SK-MEL-5 (cell line): ENCODE measurements at regions not wholly inside any gene's neighbourhood (a gene's known extent, or its start where the extent isn't known, plus 50 kb on each side); places are given as distances from the start of the nearest gene placed in this dataset.
"Not testable (repeated sequence)": the region's sequence is repeated elsewhere in the genome, so short reads cannot be mapped to it uniquely, and the experiment has no call there.

ENCODE experiments used
- DNase-seq: peaks from one replicate; pipeline ENCODE4 v3.0.0-alpha.2; 2016; ENCODE audit warnings: low read depth, low spot score
- in situ Hi-C: cut with HindIII; loops from 2 replicates; pipeline ENCODE4 v1.10.0; 2016; ENCODE audit warnings: low sequenced_read_pairs, high pct_unique_total_duplicates, low pct_unique_long_range_greater_than_20kb

DNA sequence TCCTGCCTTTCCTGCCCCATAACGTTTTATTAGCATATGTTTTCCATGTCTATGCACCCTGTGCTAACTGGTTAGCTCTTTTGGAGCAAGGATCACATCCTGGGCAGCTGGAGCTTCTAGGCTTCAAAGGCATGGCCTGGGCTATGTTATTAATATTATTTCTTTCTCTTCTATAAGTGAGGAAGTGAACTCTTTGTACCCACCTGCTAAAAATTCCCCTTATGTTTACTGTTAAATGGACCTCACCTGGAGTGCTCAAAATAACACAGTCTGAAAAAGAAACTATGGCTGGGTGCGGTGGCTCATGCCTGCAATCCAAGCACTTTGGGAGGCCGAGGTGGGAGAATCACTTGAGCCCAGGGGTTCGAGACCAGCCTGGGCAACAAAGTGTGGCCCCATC is 97.8 kb downstream of the TNFAIP3 start:
- in situ Hi-C loops, result no loop called here
- no peak for DNase-seq

DNA sequence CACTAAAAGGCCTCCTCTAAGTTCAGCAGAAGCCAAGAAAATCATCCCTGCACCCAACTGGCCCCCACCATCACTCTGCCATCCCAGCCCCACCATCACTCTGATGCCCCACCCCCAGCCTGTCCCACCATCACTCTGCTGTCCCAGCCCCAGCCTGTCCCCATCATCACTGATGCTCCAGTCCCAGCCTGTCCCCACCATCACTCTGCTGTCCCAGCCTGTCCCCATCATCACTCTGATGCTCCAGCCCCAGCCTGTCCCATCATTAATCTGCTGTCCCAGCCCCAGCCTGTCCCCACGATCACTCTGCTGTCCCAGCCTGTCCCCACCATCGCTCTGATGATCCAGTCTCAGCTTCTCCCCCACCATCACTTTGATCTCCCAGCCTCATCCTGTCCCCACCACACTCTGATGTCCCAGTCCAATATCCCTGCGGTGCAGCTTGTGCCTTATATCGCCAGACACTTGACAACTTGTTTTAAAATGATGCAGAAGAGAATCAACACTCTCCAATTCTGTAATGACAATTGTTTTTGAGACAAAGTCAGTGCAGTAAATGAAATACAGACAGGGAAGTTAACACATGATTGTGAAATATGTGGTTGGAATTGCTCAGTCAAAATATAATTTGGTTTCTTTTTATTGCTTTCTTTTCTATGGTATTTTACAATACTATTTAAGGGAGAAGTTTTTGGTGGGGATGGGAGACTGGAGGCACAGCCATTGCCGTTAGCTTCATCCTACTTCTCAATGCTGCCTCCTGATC is 100.8 kb downstream of the TNFAIP3 start:
- in situ Hi-C loops, result no loop called here
- DNase-seq, result no peak

DNA sequence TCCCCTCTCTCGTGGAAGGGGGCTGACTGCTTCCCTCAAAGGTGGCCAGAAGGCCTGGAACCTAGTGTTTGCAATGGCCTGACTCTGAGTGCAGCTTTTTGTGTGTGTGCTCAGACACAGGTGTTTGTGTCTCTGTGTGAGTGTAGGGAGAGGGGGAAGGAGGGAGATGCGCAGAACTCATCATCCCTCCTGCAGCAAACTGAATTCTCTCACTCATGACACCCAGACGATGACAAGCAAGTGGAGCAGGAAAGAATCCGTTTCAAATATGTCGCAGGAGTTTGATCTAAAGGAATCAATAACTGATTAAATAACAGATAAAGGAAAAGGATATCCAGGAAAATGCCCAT is 101.4 kb downstream of the TNFAIP3 start:
- in situ Hi-C loops, result no loop called here
- DNase-seq, result no peak

DNA sequence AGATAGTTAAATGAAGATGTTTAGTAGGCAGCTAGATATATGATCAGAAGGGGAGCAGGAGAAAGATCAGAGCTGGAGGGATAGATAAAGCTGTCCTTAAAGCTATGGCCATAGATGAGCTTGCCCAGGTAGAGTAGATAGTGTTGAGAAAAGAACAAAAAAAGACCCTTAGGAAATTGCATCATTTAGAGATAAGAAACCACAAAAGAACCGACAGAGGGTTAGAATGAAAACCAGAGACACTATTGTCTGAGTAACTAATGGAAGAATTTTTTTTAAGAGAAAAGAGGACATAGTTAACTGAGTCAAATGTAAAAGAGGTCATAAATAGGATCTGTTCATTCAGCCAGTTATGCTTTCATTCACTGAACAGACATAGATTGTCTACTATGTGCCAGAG is 101.8 kb downstream of the TNFAIP3 start:
- in situ Hi-C loops, result no loop called here
- DNase-seq, result no peak

DNA sequence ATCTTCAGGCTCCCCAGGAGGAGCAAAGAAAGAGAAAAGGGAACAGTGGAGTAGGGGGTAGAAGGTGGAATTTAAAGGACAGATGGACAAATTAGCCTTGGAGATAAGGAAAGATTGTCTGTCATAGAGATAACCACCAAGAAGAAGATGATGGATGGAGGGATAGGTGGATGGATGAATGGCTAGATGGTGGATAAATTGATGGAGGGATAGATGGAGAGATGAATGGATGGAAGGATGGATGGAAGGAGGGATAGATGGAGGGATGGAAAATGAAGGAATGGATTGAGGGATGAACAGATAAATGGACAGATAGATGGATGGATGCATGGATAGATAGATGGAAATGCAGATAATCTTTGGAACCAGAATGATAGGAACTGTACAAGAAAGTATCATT is 102.8 kb downstream of the TNFAIP3 start:
- in situ Hi-C loops, result no loop called here
- DNase-seq, result no peak

DNA sequence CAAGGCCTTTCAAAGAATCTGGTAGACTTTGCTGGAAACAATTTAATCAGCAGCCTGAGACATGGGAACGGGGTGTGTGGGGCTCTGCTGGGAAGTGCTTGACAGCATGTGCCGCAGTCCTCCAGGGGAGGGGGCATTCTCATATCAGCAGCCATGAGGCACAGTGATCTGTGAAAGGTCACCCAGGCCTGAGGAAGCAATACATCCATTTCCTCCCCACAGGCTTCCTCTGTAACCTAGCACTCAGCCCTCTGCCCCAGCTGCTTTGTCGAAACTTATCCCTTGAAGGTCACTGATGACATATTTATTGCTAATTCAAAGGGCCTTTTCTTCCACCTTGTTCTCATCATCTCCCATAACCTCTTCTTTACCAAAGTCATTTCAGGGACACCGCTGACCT is 103.3 kb downstream of the TNFAIP3 start:
- in situ Hi-C loops, result no loop called here
- peak; percentile 50 for DNase-seq

DNA sequence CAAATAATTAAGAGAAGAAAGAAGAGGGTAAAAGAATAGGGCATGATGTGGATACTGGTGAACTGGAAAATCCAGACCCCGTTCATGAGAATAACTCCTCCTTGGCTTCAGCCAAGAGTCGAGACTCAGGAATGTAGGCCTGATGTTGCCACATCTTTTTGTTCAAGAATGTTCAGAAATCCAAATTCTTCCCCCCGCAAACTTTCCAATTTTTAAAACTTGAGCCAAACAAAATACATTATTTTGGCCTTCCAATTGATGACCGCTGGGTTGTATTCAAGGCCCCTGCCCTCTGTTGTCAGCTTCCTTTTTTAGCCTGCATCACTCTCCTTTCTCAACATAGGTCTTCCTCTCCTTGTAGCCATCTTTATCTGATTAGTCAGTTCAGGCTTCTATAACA is 106.1 kb downstream of the TNFAIP3 start:
- no peak for DNase-seq
- in situ Hi-C loops, result no loop called here

DNA sequence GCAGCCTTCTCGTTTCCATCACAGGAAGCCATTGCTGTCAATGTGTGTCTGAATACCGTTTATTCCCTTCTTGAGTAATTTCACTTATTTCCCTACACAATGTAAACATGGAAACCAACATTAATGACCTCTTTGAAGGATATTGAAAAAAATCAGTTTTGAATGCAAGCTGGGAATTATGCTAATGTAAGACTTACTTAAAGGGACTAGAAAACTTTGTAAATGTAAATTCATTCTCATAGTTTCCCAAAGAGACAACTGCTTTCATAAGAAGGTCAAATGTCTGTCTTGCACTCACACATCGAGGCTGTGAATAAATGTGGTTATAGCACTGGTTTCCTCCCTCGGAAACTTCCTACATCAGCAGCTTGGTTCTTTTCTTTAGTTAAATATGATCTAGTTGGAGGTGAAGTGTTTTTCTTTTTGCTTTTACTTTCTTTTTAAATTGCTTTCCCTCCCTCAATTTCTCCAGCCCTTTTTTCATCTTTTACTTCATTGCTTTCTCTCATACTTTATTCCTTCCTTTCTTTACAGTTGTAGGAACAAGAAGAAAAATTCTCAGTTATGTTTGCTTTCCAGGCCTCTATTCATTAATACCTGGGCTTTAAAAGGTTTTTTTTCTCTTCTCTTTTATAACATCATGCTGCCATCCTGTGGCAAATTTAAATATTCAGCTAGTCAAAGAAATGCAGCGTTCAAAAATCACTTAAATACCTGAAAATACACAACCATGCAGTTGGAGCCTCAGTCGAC is 108.3 kb downstream of the TNFAIP3 start:
- DNase-seq, result peak; percentile 45
- in situ Hi-C loops, result no loop called here

DNA sequence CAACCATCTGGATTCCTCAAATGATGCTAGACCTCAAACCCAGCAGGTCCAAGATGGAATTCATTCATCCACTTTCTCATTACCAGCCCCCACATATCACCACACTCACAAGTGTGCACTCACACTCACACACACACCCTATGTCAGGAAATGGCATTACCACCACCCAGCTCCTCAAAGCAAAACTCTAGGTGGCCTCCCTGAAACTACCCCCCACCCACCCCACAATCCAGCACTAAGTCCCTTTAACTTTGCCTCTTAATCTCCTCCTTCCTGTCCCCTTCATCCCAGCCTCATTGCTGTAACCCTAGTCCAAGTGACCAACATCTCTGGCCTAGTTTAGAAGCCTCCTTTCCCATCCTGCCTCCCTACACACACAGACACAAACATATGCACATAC is 109.4 kb downstream of the TNFAIP3 start:
- in situ Hi-C loops, result no loop called here
- no peak for DNase-seq

DNA sequence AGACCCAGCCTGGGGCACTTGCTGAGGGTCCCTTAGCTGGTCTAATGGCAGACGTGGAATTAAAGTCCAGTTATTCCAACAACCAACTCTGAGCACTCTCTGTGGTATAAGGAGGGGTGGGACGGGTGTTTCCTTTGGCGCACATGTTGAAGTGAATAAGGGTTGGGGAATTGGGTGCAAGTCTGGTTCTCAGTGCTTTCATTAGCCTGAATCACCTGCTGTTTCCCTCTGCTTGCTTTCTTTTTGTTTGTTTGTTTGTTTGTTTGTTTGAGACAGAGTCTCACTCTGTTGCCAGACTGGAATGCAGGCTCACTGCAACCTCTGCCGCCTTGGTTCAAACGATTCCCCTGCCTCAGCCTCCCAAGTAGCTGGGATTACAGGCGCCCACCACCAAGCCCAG is 110.1 kb downstream of the TNFAIP3 start:
- no peak for DNase-seq
- in situ Hi-C loops, result no loop called here

DNA sequence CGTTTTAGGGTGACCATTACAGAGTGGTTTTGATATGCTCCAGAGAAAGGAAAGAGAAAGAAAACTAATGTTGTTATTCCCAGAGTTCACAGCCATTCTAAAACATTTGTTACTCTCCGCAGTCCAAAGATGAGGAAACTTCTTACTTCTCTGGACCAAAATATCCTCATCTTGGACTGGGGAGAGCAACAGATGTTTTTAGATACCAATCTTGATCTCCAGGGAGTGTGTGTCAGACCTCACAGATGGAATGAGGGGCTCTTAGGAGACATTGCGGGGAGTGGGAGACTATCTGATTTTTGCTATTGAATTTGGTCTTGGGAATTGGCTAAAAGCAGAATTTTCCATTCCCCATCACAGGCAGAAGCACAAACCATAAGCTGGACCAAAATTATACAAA is 110.8 kb downstream of the TNFAIP3 start:
- no peak for DNase-seq
- in situ Hi-C loops, result no loop called here

DNA sequence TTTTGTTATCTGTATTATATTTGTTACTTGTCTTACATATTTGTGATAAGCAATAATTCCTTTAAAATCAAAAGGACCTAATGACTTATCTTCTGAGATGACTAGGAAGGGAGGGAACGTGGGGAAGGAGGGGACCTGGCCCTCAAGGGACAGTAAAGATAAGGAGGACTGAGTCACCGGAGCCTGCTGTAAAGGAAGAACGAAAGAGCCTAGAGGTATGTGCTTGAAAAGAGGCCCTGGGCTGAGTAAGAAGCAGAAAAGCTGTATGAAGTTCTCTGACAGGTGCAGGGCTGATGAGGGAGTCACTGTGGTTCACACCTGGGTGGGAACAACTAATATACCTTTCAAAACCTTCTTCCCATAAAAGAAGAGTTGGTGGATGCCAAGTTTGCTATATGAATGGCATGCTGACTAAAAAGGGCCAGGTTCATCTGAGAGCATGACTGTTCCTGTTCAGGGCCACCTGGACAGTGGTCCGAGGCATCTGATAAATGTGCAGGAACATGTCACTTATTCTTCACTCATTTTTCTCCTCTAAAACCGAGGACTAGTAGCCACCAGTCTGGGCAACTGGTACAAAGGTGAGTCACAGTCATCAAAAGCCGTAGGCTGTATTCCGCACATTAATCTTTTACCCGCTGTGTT is 111.3 kb downstream of the TNFAIP3 start:
- in situ Hi-C loops, result no loop called here
- no peak for DNase-seq

DNA sequence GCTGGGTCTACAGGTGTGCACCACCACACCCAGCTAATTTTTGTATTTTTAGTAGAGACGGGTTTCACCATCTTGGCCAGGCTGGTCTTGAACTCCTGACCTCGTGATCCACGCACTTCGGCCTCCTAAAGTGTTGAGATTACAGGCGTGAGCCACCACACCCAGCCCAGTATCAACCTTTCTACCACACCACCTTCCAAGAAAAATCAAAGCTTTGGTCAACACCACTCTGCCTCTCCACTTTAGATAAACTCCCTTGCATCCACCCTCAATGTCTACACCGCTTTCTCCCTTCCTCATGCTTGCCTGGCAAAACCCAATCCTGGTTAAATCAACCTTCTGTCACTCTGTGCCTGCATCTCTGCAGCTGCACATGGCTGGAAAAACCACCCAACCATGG is 112.2 kb downstream of the TNFAIP3 start:
- in situ Hi-C loops, DNase-seq: not testable (repeated sequence)

DNA sequence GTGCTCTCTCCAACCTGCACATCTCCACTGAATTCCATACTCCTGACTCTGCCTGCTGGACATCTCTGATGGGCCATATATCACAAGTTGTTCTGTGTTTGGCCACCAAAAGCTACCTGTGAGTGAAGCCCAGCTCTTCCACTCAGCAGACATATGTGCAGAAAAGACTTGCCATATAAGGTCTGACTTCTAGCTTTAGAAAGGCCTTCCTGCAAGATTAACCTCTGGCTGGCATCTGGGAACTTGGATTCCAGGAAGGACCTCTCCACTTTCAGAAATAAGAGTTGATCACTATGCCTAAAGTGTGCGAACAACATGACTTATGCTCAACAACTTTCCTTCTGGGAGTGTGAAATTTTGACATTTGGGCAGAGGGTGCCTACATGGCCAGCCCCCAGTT is 113.7 kb downstream of the TNFAIP3 start:
- DNase-seq, result no peak

DNA sequence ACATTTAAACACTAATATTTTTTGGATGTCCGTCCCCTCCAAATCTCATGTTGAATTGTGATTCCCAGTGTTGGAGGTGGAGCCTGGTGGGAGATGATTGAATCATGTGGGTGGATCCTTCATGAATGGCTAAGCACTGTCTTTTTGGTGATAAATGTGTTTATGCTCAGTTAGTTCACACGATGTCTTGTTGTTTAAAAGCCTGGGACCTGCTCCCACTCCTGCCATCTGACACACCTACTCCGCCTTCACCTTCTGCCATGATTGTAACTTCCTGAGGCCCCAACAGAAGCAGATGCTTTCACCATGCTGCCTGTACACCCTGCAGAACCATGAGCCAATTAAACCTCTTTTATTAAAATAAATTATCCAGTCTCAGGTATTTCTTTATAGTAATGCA is 114.7 kb downstream of the TNFAIP3 start:
- no peak for DNase-seq
- in situ Hi-C loops, result no loop called here

More for the DNA sequence above, 113.7 kb downstream of the TNFAIP3 start:
- in situ Hi-C loops, result no loop called here

DNA sequence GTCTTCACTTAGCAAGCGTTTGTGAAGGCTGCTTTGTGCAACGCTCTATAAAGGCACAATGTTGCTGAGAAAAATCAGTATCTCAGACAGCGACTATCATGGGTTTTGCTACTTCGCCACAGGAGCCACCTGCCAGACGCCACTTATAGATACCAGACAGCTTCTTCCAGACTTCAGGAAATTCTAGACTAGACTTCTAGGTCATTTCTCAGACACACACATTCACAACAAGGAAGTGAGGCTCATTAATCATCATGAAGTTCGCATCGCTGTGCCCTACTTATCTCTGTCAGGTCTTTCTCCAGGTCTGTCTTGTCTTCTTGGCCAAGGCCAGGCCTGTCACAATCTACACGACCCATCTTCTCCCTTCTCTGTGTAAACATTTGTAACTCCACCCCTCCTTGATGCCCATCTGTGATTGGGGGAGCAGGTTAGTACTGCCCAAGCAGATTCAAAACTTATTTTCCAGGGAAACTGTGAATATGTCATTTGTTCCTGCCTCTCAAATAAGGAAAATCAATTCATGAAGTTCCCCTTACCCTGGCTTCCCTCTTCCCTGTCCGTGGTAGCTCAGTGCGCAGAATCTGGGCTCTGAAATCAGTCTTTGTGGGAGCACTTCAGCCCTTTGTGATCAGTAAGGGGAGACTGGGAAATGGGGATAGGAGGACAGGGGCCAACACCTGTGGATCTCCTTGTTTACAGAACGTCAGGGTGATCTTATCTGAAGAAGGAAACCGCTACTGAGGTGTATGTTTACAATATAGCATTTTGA is 115.5 kb downstream of the TNFAIP3 start:
- DNase-seq, result no peak
- in situ Hi-C loops, result no loop called here

DNA sequence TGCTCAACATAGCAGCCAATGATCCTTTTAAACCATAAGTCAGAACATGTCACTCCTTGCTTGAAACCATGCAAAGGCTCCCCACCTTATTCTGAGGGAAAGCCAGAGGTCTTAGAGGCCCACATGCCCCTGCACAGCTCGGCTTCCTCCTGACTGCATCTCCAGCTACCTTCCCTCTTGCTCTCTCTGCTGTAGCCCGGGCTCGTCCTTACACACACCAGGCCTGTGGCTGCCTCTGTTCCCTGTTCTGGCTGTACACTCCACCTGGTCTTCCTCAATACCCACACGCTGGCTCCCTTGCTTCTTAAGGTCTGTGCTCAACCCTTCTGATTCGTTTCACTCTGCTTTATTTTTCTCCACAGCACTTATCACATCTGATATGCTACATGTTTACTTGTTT is 116.2 kb downstream of the TNFAIP3 start:
- in situ Hi-C loops, result no loop called here

DNA sequence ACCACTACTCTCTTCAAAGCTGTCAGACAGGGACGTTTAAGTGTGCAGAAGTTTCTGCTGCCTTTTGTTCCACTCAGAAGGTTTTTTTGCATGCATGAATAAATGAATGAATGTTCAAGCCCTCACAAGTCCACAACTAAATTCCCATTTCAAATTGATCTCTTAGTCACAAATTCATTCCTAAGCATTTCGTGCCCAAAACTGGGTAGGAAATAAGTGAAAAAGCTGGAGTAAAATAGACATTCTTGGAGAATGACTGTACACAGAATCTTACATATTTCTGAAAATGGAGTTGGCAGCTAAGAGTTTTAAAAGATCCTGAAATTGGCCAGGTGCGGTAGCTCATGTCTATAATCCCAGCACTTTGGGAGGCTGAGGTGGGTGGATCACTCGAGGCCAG is 117.6 kb downstream of the PERP start:
- no peak for DNase-seq
- in situ Hi-C loops, result no loop called here

More for the DNA sequence above, 116.2 kb downstream of the TNFAIP3 start:
- DNase-seq, result no peak
